ENCODE measurements at regions not wholly inside any gene's neighbourhood (a gene's known extent, or its start where the extent isn't known, plus 50 kb on each side); places are given as distances from the start of the nearest gene placed in this dataset.

- WGBS, 2 donors = 65 to 66% methylated on average over 2 of the region's 2 CpGs
- Histone ChIP-seq H3K36me3 (replicated peaks in 1 of 2; ENCODE audit: insufficient read depth in 1 of 2, low read depth in 2 of 2) (no peaks in the 10 kb centered on the region), H3K27me3 (no peaks in the 10 kb centered on the region), H3K27ac (no peak overlapping the region), H3K4me1 (no peaks in the 10 kb centered on the region), H3K9me3 (no peaks in the 10 kb centered on the region), H3K4me3 (no peak overlapping the region)
- DNase-seq (no peak), ATAC-seq (no peak)
- intact Hi-C loops (cut with DNase I) = no loop called here
- TF ChIP-seq POLR2A (IDR thresholded peaks at IDR 0.05) = no peak
- TF ChIP-seq, protein P1, sequence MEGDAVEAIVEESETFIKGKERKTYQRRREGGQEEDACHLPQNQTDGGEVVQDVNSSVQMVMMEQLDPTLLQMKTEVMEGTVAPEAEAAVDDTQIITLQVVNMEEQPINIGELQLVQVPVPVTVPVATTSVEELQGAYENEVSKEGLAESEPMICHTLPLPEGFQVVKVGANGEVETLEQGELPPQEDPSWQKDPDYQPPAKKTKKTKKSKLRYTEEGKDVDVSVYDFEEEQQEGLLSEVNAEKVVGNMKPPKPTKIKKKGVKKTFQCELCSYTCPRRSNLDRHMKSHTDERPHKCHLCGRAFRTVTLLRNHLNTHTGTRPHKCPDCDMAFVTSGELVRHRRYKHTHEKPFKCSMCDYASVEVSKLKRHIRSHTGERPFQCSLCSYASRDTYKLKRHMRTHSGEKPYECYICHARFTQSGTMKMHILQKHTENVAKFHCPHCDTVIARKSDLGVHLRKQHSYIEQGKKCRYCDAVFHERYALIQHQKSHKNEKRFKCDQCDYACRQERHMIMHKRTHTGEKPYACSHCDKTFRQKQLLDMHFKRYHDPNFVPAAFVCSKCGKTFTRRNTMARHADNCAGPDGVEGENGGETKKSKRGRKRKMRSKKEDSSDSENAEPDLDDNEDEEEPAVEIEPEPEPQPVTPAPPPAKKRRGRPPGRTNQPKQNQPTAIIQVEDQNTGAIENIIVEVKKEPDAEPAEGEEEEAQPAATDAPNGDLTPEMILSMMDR (IDR thresholded peaks at IDR 0.05) = no peak
Measured at GRCh38 chr19:30701178-30701577, 329.0 kb downstream of the ZNF536 start.

DNA sequence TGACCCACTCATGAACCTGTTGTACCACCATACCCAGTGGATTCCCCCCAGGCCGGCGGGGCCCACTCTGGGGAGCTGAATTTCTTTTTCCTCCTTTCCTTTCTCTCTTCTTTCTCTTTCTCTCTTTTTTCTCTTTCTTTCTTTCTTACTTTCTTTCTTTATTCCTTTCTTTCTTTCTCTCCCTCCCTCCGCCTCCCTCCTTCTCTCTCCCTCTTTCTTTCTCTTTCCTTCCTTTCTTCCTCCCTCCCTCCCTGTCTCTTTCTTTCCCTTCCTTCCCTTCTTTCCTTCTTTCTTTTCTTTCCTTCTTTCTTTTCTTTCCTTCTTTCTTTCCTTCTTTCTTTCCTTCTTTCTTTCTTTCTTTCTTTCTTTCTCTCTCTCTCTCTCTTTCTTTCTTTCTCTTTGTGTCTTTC, 327.7 kb downstream of the ZNF536 start:
- TF ChIP-seq, protein P1 (IDR thresholded peaks at IDR 0.05) = no peak
- TF ChIP-seq POLR2A (IDR thresholded peaks at IDR 0.05) = no peak
- Histone ChIP-seq H3K4me1 (no peaks in the 10 kb centered on the region), H3K27ac (no peak overlapping the region), H3K36me3 (replicated peaks in 1 of 2; ENCODE audit: insufficient read depth in 1 of 2, low read depth in 2 of 2) (no peaks in the 10 kb centered on the region), H3K27me3 (no peaks in the 10 kb centered on the region), H3K9me3 (no peaks in the 10 kb centered on the region), H3K4me3 (no peak overlapping the region)
- no peak for DNase-seq
- 93 to 97% methylated on average over 3 of the region's 3 CpGs for WGBS, 2 donors
- intact Hi-C loops (cut with DNase I) = no loop called here
- no peak for ATAC-seq

DNA sequence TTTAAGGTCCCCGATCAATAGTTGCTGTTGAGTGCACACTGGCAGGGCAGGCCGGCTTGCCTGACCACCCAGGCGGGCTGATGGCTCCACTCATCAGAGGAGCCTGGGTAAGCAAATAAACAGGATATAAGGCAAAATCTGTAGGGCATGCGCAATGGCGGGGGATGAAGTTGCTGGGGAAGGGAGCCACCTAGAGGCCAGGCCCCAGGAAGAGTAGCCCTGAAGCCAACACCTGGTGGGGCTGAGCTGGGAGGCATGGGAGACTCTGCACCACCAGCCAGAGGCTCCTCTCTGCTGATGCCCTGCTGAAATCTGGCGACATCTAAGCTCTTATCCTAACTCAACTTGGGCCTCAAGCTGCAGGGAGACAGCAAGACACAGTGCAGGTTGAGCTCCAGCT, 324.3 kb downstream of the ZNF536 start:
- DNase-seq (peak; percentile 66 to 77 (median 68)), ATAC-seq (peak; percentile 81)
- intact Hi-C loops (cut with DNase I) = no loop called here
- H3K36me3 ChIP-seq (replicated peaks in 1 of 2; ENCODE audit: insufficient read depth in 1 of 2, low read depth in 2 of 2) = no peaks in the 10 kb centered on the region
- H3K4me3 ChIP-seq = no peak overlapping the region
- H3K27ac ChIP-seq = no peak overlapping the region
- TF ChIP-seq, protein P1 (IDR thresholded peaks at IDR 0.05) = peak; percentile 36 to 66 (median 55)
- TF ChIP-seq POLR2A (IDR thresholded peaks at IDR 0.05) = no peak
- no peaks in the 10 kb centered on the region for H3K27me3 ChIP-seq
- H3K4me1 ChIP-seq = no peaks in the 10 kb centered on the region
- WGBS, 2 donors = 17 to 36% methylated on average over 4 to 6 of the region's 6 CpGs
- H3K9me3 ChIP-seq = no peaks in the 10 kb centered on the region

GRCh38 chr19:30695171-30695875, 323.1 kb downstream of the ZNF536 start:
- no peaks in the 10 kb centered on the region for H3K36me3 ChIP-seq (replicated peaks in 1 of 2; ENCODE audit: insufficient read depth in 1 of 2, low read depth in 2 of 2)
- no peak overlapping the region for H3K27ac ChIP-seq
- no peak overlapping the region for H3K4me3 ChIP-seq
- 52 to 53% methylated on average over 8 of the region's 8 CpGs for WGBS, 2 donors
- no peaks in the 10 kb centered on the region for H3K9me3 ChIP-seq
- DNase-seq (no peak), ATAC-seq (no peak)
- H3K4me1 ChIP-seq = no peaks in the 10 kb centered on the region
- no peaks in the 10 kb centered on the region for H3K27me3 ChIP-seq
- TF ChIP-seq POLR2A (IDR thresholded peaks at IDR 0.05) = no peak
- TF ChIP-seq, protein P1 (IDR thresholded peaks at IDR 0.05) = no peak
- intact Hi-C loops (cut with DNase I) = no loop called here

DNA sequence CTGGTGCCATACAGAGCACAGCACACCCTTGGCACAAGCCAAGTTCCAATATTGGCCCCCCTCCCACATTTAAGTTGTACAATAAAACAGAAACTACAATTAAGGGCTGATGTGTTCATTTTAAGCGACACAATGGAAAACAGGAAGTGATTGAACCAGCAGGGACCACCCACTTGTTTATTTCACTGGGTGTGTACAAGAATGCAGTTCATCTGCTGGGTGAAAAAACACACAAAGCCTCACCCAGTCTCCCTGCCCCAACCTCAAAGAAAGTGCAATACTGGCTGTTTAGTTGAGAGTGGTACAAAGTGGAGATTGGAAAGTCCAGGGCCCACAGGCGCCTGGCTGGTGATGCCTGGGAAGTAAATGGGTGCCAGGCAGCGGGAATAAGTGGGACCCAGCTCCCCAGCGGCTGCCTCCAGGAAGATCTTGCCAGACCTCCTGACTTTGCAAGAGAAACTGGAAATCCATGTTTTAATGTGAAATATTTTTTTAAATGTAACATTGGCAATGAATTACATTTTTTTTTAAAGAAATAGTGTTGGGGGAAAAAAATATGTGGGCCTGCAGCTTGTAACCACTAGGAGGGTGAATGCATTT, 322.1 kb downstream of the ZNF536 start:
- H3K9me3 ChIP-seq = no peaks in the 10 kb centered on the region
- no peak overlapping the region for H3K4me3 ChIP-seq
- intact Hi-C loops (cut with DNase I) = no loop called here
- no peak for DNase-seq
- ATAC-seq = no peak
- H3K4me1 ChIP-seq = no peaks in the 10 kb centered on the region
- H3K27ac ChIP-seq = no peak overlapping the region
- TF ChIP-seq, protein P1 (IDR thresholded peaks at IDR 0.05) = no peak
- TF ChIP-seq POLR2A (IDR thresholded peaks at IDR 0.05) = no peak
- no peaks in the 10 kb centered on the region for H3K36me3 ChIP-seq (replicated peaks in 1 of 2; ENCODE audit: insufficient read depth in 1 of 2, low read depth in 2 of 2)
- H3K27me3 ChIP-seq = no peaks in the 10 kb centered on the region
- 71 to 76% methylated on average over 4 of the region's 4 CpGs for WGBS, 2 donors

Data from body of pancreas (tissue), 4 donors.